ENCODE measurements at regions not wholly inside any gene's neighbourhood (a gene's known extent, or its start where the extent isn't known, plus 50 kb on each side); places are given as distances from the start of the nearest gene placed in this dataset.

DNA sequence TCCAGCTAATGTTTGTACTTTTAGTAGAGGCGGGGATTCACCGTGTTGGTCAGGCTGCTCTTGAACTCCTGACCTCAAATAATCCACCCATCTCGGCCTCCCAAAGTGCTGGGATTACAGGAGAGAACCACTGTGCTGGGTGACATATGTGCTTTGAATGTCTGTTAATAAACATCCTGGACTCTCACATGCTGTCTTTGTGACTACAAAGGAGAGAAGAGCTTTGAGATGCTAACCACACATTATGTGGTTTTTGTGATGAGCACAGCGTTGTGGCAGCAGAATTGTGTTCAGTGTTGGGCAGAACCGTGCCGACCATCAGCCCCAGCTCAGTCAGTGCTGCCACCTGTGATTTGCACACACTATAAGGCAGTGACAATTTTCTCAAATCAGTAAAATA is 500.1 kb upstream of the KLF6 start:
- peaks cover 20% of the 10 kb centered on the region for H3K4me1 ChIP-seq (ENCODE audit: insufficient read depth, low read length)
- H3K9ac ChIP-seq (ENCODE audit: low read depth, low read length) = no peak overlapping the region
- H3K27me3 ChIP-seq (ENCODE audit: insufficient read depth, low read length, poor library complexity) = no peaks in the 10 kb centered on the region
- no peaks in the 10 kb centered on the region for H3K79me2 ChIP-seq (ENCODE audit: insufficient read depth, low read length)
- peak overlapping the region; percentile 52 for H3K27ac ChIP-seq (ENCODE audit: low read length)
- no peak overlapping the region for H2AFZ ChIP-seq (ENCODE audit: low read depth, low read length)
- H3K36me3 ChIP-seq (ENCODE audit: insufficient read depth, low read length) = no peaks in the 10 kb centered on the region
- ATAC-seq (ENCODE audit: insufficient read depth, low read depth) = peak; percentile 99
- DNase-seq = peak; percentile 79
- H4K20me1 ChIP-seq (ENCODE audit: insufficient read depth, low read length) = no peaks in the 10 kb centered on the region
- TF ChIP-seq, protein P1, sequence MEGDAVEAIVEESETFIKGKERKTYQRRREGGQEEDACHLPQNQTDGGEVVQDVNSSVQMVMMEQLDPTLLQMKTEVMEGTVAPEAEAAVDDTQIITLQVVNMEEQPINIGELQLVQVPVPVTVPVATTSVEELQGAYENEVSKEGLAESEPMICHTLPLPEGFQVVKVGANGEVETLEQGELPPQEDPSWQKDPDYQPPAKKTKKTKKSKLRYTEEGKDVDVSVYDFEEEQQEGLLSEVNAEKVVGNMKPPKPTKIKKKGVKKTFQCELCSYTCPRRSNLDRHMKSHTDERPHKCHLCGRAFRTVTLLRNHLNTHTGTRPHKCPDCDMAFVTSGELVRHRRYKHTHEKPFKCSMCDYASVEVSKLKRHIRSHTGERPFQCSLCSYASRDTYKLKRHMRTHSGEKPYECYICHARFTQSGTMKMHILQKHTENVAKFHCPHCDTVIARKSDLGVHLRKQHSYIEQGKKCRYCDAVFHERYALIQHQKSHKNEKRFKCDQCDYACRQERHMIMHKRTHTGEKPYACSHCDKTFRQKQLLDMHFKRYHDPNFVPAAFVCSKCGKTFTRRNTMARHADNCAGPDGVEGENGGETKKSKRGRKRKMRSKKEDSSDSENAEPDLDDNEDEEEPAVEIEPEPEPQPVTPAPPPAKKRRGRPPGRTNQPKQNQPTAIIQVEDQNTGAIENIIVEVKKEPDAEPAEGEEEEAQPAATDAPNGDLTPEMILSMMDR (IDR thresholded peaks at IDR 0.05; ENCODE audit: borderline replicate concordance, extremely low read depth, low read length, poor library complexity, severe bottlenecking) = peak; percentile 28
- TF ChIP-seq EZH2 (IDR thresholded peaks at IDR 0.05; ENCODE audit: borderline replicate concordance, low read depth, low read length, severe bottlenecking) = no peak
- H3K4me3 ChIP-seq (ENCODE audit: low read depth in 1 of 2, low read length in 2 of 2) = no peak overlapping the region
- no peaks in the 10 kb centered on the region for H3K9me3 ChIP-seq (ENCODE audit: insufficient read depth, low read length, severe bottlenecking)
- peak overlapping the region; percentile 35; the same call in 1 of the 2 replicates for H3K4me2 ChIP-seq (ENCODE audit: insufficient read depth, low read length)

DNA sequence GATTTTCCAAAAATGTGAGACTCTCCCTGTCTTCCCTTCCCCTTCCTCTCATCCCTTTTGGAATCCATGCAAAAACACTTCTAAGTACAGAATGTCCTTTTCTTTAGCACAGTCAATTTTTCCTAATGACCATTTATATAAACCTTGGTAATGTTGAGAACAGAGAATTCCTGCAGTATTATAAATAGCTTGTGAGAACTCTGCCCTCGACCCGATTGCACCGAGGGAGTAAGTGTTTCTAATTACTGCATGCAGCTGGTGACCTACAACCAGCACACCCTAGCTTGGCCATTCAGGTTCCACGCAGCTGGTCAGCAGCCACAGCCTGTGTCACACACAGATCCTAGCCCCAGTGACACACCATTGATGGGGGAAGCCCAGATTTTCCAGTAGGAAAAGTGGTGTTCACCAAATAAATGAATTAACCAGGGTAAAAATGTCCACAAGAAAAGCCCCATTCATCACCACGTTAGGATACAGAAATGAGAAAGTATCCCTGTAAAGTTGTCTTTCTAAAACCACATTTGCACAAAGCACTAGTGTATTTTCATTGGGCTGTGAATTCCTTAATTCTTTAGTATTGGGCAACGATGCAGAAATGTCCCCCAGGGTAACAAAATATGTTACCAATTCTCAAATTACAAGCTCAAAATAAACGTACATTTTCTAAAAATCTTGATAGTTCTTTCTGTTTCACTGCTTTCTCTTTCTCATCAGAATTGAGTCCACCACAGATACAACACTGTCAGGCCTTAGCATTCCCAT is 499.0 kb upstream of the KLF6 start:
- no peak for DNase-seq
- no peak overlapping the region for H2AFZ ChIP-seq (ENCODE audit: low read depth, low read length)
- no peak for TF ChIP-seq EZH2 (IDR thresholded peaks at IDR 0.05; ENCODE audit: borderline replicate concordance, low read depth, low read length, severe bottlenecking)
- TF ChIP-seq, protein P1 (IDR thresholded peaks at IDR 0.05; ENCODE audit: borderline replicate concordance, extremely low read depth, low read length, poor library complexity, severe bottlenecking) = no peak
- H3K9ac ChIP-seq (ENCODE audit: low read depth, low read length) = no peak overlapping the region
- ATAC-seq (ENCODE audit: insufficient read depth, low read depth) = no peak
- no peaks in the 10 kb centered on the region for H3K9me3 ChIP-seq (ENCODE audit: insufficient read depth, low read length, severe bottlenecking)
- H3K4me1 ChIP-seq (ENCODE audit: insufficient read depth, low read length) = peaks cover 20% of the 10 kb centered on the region
- no peak overlapping the region for H3K4me2 ChIP-seq (ENCODE audit: insufficient read depth, low read length)
- H3K27ac ChIP-seq (ENCODE audit: low read length) = peak overlapping the region; percentile 5; the same call in 1 of the 2 replicates
- no peaks in the 10 kb centered on the region for H4K20me1 ChIP-seq (ENCODE audit: insufficient read depth, low read length)
- H3K79me2 ChIP-seq (ENCODE audit: insufficient read depth, low read length) = no peaks in the 10 kb centered on the region
- H3K4me3 ChIP-seq (ENCODE audit: low read depth in 1 of 2, low read length in 2 of 2) = no peak overlapping the region
- H3K27me3 ChIP-seq (ENCODE audit: insufficient read depth, low read length, poor library complexity) = no peaks in the 10 kb centered on the region
- H3K36me3 ChIP-seq (ENCODE audit: insufficient read depth, low read length) = no peaks in the 10 kb centered on the region

DNA sequence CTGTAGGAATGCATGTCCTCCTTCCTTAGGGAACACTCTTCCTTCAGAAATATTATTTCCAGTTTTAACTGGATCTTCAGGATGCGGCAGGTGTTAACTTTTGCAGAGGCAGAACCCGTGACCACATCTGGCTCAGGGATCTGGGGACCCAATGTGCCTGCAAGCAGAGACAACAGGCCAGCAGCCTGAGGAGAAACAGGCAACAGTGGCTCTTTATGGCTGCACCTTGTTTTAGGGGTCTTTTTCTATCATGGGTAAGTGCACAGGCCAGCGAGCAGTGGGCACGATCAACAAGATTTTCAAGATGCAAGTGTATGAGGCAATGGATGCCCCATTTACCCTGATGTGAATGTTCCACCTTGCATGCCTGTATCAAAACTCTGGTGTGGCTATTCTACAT is 497.5 kb upstream of the KLF6 start:
- H2AFZ ChIP-seq (ENCODE audit: low read depth, low read length) = no peak overlapping the region
- TF ChIP-seq EZH2 (IDR thresholded peaks at IDR 0.05; ENCODE audit: borderline replicate concordance, low read depth, low read length, severe bottlenecking) = no peak
- TF ChIP-seq, protein P1 (IDR thresholded peaks at IDR 0.05; ENCODE audit: borderline replicate concordance, extremely low read depth, low read length, poor library complexity, severe bottlenecking) = no peak
- H3K36me3 ChIP-seq (ENCODE audit: insufficient read depth, low read length) = no peaks in the 10 kb centered on the region
- no peaks in the 10 kb centered on the region for H3K27me3 ChIP-seq (ENCODE audit: insufficient read depth, low read length, poor library complexity)
- ATAC-seq (ENCODE audit: insufficient read depth, low read depth) (no peak), DNase-seq (no peak)
- no peaks in the 10 kb centered on the region for H4K20me1 ChIP-seq (ENCODE audit: insufficient read depth, low read length)
- H3K4me3 ChIP-seq (ENCODE audit: low read depth in 1 of 2, low read length in 2 of 2) = no peak overlapping the region
- H3K79me2 ChIP-seq (ENCODE audit: insufficient read depth, low read length) = no peaks in the 10 kb centered on the region
- no peak overlapping the region for H3K4me2 ChIP-seq (ENCODE audit: insufficient read depth, low read length)
- peaks cover 20% of the 10 kb centered on the region for H3K4me1 ChIP-seq (ENCODE audit: insufficient read depth, low read length)
- no peaks in the 10 kb centered on the region for H3K9me3 ChIP-seq (ENCODE audit: insufficient read depth, low read length, severe bottlenecking)
- H3K27ac ChIP-seq (ENCODE audit: low read length) = no peak overlapping the region
- no peak overlapping the region for H3K9ac ChIP-seq (ENCODE audit: low read depth, low read length)

All from DND-41 (cell line).